ENCODE measurements at regions not wholly inside any gene's neighbourhood (a gene's known extent, or its start where the extent isn't known, plus 50 kb on each side); places are given as distances from the start of the nearest gene placed in this dataset.

DNA sequence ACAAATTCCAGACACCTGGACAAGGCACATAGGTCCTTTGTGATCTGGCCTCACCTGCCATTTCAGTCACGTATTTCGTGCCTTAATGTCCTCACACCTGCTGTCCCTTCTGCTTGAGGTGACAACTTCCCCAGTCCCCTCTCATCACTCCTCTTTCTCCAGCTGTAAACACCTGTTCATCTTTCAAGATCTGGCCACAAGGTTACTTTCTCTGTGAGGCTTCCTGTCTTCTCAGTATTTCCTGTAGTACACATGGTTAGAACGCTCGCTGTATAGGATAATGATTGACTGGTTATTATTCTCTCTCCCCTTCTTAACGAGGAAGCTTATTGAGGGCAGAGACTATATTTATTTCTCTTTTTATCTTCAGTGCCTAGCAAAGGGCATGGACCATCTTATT lies 74.5 kb upstream of the PMFBP1 start:
- Histone ChIP-seq H3K4me3 (ENCODE audit: low read depth, low read length) (no peak overlapping the region), H3K36me3 (ENCODE audit: control insufficient read depth, insufficient read depth, low read length) (no peaks in the 10 kb centered on the region), H3K27me3 (replicated peaks; ENCODE audit: control insufficient read depth, insufficient read depth, low read length) (no peaks in the 10 kb centered on the region), H3K4me1 (no peaks in the 10 kb centered on the region), H3K9me3 (no peaks in the 10 kb centered on the region)
- CTCF ChIA-PET: no interaction called here
- no peak overlapping the region for H3K4me3 Mint-ChIP-seq (ENCODE audit: unreplicated experiment)
- DNase-seq: no peak
- H3K36me3 Mint-ChIP-seq (ENCODE audit: insufficient read depth, unreplicated experiment): no peaks in the 10 kb centered on the region
- no peaks in the 10 kb centered on the region for H3K27me3 Mint-ChIP-seq (ENCODE audit: insufficient read depth, unreplicated experiment)
- no peaks in the 10 kb centered on the region for H3K4me1 Mint-ChIP-seq (ENCODE audit: low read depth, unreplicated experiment)
- intact Hi-C loops (cut with micrococcal nuclease; ENCODE audit: unreplicated experiment): loop anchor here (10.0 kb wide), 1 partner anchor 588 kb away; no protein-coding TSS in a partner anchor
- POLR2A ChIA-PET: no interaction called here
- no TSS peak for BruUV-seq (replicated peaks)
- H3K9me3 Mint-ChIP-seq (ENCODE audit: unreplicated experiment): no peaks in the 10 kb centered on the region
- TF ChIP-seq, protein P1, sequence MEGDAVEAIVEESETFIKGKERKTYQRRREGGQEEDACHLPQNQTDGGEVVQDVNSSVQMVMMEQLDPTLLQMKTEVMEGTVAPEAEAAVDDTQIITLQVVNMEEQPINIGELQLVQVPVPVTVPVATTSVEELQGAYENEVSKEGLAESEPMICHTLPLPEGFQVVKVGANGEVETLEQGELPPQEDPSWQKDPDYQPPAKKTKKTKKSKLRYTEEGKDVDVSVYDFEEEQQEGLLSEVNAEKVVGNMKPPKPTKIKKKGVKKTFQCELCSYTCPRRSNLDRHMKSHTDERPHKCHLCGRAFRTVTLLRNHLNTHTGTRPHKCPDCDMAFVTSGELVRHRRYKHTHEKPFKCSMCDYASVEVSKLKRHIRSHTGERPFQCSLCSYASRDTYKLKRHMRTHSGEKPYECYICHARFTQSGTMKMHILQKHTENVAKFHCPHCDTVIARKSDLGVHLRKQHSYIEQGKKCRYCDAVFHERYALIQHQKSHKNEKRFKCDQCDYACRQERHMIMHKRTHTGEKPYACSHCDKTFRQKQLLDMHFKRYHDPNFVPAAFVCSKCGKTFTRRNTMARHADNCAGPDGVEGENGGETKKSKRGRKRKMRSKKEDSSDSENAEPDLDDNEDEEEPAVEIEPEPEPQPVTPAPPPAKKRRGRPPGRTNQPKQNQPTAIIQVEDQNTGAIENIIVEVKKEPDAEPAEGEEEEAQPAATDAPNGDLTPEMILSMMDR (IDR thresholded peaks at IDR 0.05; ENCODE audit: insufficient read depth in 1 of 2, low read depth in 1 of 2, low read length in 1 of 2, severe bottlenecking in 1 of 2, unreplicated experiment in 1 of 2): no peak
- H3K27ac Mint-ChIP-seq (ENCODE audit: unreplicated experiment): no peak overlapping the region

GRCh38 chr16:72244853-72245252 lies 72.9 kb upstream of the PMFBP1 start:
- Mint-ChIP-seq H3K27me3 (ENCODE audit: insufficient read depth, unreplicated experiment) (peaks cover 3% of the 10 kb centered on the region), H3K36me3 (ENCODE audit: insufficient read depth, unreplicated experiment) (no peaks in the 10 kb centered on the region), H3K4me1 (ENCODE audit: low read depth, unreplicated experiment) (no peaks in the 10 kb centered on the region), H3K9me3 (ENCODE audit: unreplicated experiment) (no peaks in the 10 kb centered on the region), H3K27ac (ENCODE audit: unreplicated experiment) (no peak overlapping the region), H3K4me3 (ENCODE audit: unreplicated experiment) (no peak overlapping the region)
- ChIA-PET POLR2A (no interaction called here), CTCF (no interaction called here)
- intact Hi-C loops (cut with micrococcal nuclease; ENCODE audit: unreplicated experiment): loop anchor here (5.0 to 10.0 kb wide), 2 partner anchors 67 to 590 kb away; no protein-coding TSS in a partner anchor
- Histone ChIP-seq H3K9me3 (no peaks in the 10 kb centered on the region), H3K27me3 (replicated peaks; ENCODE audit: control insufficient read depth, insufficient read depth, low read length) (no peaks in the 10 kb centered on the region), H3K36me3 (ENCODE audit: control insufficient read depth, insufficient read depth, low read length) (no peaks in the 10 kb centered on the region), H3K4me1 (no peaks in the 10 kb centered on the region), H3K4me3 (ENCODE audit: low read depth, low read length) (no peak overlapping the region)
- no TSS peak for BruUV-seq (replicated peaks)
- DNase-seq: no peak
- TF ChIP-seq, protein P1 (IDR thresholded peaks at IDR 0.05; ENCODE audit: insufficient read depth in 1 of 2, low read depth in 1 of 2, low read length in 1 of 2, severe bottlenecking in 1 of 2, unreplicated experiment in 1 of 2): no peak

GRCh38 chr16:72243621-72244020 lies 71.7 kb upstream of the PMFBP1 start:
- H3K36me3 ChIP-seq (ENCODE audit: control insufficient read depth, insufficient read depth, low read length): no peaks in the 10 kb centered on the region
- no peaks in the 10 kb centered on the region for H3K9me3 ChIP-seq
- Mint-ChIP-seq H3K9me3 (ENCODE audit: unreplicated experiment) (no peaks in the 10 kb centered on the region), H3K4me3 (ENCODE audit: unreplicated experiment) (no peak overlapping the region), H3K27ac (ENCODE audit: unreplicated experiment) (no peak overlapping the region), H3K4me1 (ENCODE audit: low read depth, unreplicated experiment) (no peaks in the 10 kb centered on the region), H3K27me3 (ENCODE audit: insufficient read depth, unreplicated experiment) (peaks cover 3% of the 10 kb centered on the region), H3K36me3 (ENCODE audit: insufficient read depth, unreplicated experiment) (no peaks in the 10 kb centered on the region)
- no peak for DNase-seq
- intact Hi-C loops (cut with micrococcal nuclease; ENCODE audit: unreplicated experiment): loop anchor here (2.0 to 10.0 kb wide), 3 partner anchors 69 to 591 kb away; no protein-coding TSS in a partner anchor
- TF ChIP-seq, protein P1 (IDR thresholded peaks at IDR 0.05; ENCODE audit: insufficient read depth in 1 of 2, low read depth in 1 of 2, low read length in 1 of 2, severe bottlenecking in 1 of 2, unreplicated experiment in 1 of 2): no peak
- BruUV-seq (replicated peaks): no TSS peak
- ChIA-PET POLR2A (interaction anchor here (0.7 kb wide), 1 partner anchor 48 kb away, joined by 3 read pairs; no protein-coding TSS in a partner anchor), CTCF (interaction anchor here (1.1 to 1.5 kb wide), 2 partner anchors 157 to 223 kb away, joined by 3 to 6 read pairs; no protein-coding TSS in a partner anchor)
- no peaks in the 10 kb centered on the region for H3K27me3 ChIP-seq (replicated peaks; ENCODE audit: control insufficient read depth, insufficient read depth, low read length)
- no peak overlapping the region for H3K4me3 ChIP-seq (ENCODE audit: low read depth, low read length)
- no peaks in the 10 kb centered on the region for H3K4me1 ChIP-seq
